Keratinocyte (primary cell): ENCODE measurements at regions not wholly inside any gene's neighbourhood (a gene's known extent, or its start where the extent isn't known, plus 50 kb on each side); places are given as distances from the start of the nearest gene placed in this dataset.

Experiments
- DNase-seq: peaks from one replicate; pipeline ENCODE4 v3.0.0-alpha.2; 2011; ENCODE audit warnings: low read depth, missing footprints, low spot score
- FAIRE-seq: peaks from 2 replicates; lab custom pipeline; 2011; peaks lifted over from hg19 to GRCh38; lab: Jason Lieb, UNC
- H2AFZ ChIP-seq: 2 replicates; pipeline ENCODE4 v1.6.0; 2012; ENCODE audit warnings: low read length, control low read depth, inconsistent platforms; ENCODE audit not compliant: control insufficient read depth
- H3K27ac ChIP-seq: 2 replicates; pipeline ENCODE4 v1.5.1; 2011; ENCODE audit warnings: low read length; ENCODE audit not compliant: control insufficient read depth, insufficient read depth
- H3K27me3 ChIP-seq: 3 replicates; pipeline ENCODE4 v1.6.0; 2011; ENCODE audit warnings: low read length; ENCODE audit not compliant: control insufficient read depth, insufficient read depth; ENCODE audit errors: extremely low read depth
- H3K36me3 ChIP-seq, 2 experiments: 2 replicates in 1 of 2; 3 replicates in 1 of 2; pipeline ENCODE4 v1.5.1; 2011; ENCODE audit warnings: low read length in 2 of 2, mild to moderate bottlenecking in 1 of 2; ENCODE audit not compliant: control insufficient read depth in 2 of 2, insufficient read depth in 2 of 2; ENCODE audit errors: extremely low read depth in 1 of 2
- H3K4me1 ChIP-seq: 3 replicates; pipeline ENCODE4 v1.5.1; 2011; ENCODE audit warnings: low read length; ENCODE audit not compliant: control insufficient read depth, insufficient read depth; ENCODE audit errors: extremely low read depth
- H3K4me2 ChIP-seq: 3 replicates; pipeline ENCODE4 v1.6.0; 2011; ENCODE audit warnings: low read depth, low read length; ENCODE audit not compliant: control insufficient read depth, insufficient read depth; ENCODE audit errors: extremely low read depth
- H3K4me3 ChIP-seq, 3 experiments: fragments of 200-600 bp in 1 of 3; sonication (generic) in 1 of 3; 2 replicates in 2 of 3; 3 replicates in 1 of 3; pipeline ENCODE4 v1.5.1; 2011 to 2016; ENCODE audit warnings: low read length in 3 of 3, mild to moderate bottlenecking in 3 of 3, control low read depth in 2 of 3, inconsistent platforms in 1 of 3, low read depth in 1 of 3, mixed read lengths in 1 of 3, mixed run types in 1 of 3, moderate library complexity in 1 of 3; ENCODE audit not compliant: control insufficient read depth in 2 of 3, insufficient read depth in 2 of 3; ENCODE audit errors: extremely low read depth in 1 of 3
- H3K79me2 ChIP-seq: 2 replicates; pipeline ENCODE4 v1.6.0; 2012; ENCODE audit warnings: low read length; ENCODE audit not compliant: control insufficient read depth, insufficient read depth
- H3K9ac ChIP-seq: 3 replicates; pipeline ENCODE4 v1.6.0; 2011; ENCODE audit warnings: low read length; ENCODE audit not compliant: control insufficient read depth, insufficient read depth; ENCODE audit errors: extremely low read depth
- H3K9me1 ChIP-seq: 3 replicates; pipeline ENCODE4 v1.6.0; 2011; ENCODE audit warnings: low read length; ENCODE audit not compliant: control insufficient read depth, insufficient read depth; ENCODE audit errors: extremely low read depth
- H3K9me3 ChIP-seq: 2 replicates; pipeline ENCODE4 v1.5.1; 2012; ENCODE audit warnings: low read depth, low read length; ENCODE audit not compliant: control insufficient read depth
- H4K20me1 ChIP-seq: 3 replicates; pipeline ENCODE4 v1.6.0; 2011; ENCODE audit warnings: low read length; ENCODE audit not compliant: control insufficient read depth, insufficient read depth; ENCODE audit errors: extremely low read depth
- CTCF ChIP-seq, 3 experiments: IDR thresholded peaks in 1 of 3; conservative IDR thresholded peaks in 1 of 3; optimal IDR thresholded peaks in 1 of 3; 2 replicates in 2 of 3; 3 replicates in 1 of 3; pipeline versions ENCODE3 to v1.5.1; 2011; ENCODE audit warnings: low read length in 3 of 3, mild to moderate bottlenecking in 3 of 3, moderate library complexity in 2 of 3, control low read depth in 1 of 3, inconsistent platforms in 1 of 3; ENCODE audit not compliant: insufficient read depth in 2 of 3; ENCODE audit errors: extremely low read depth in 1 of 3
- EZH2 ChIP-seq: IDR thresholded peaks from one replicate; pipeline ENCODE4 v1.6.1; 2012; ENCODE audit warnings: inconsistent platforms, mild to moderate bottlenecking, low read length, moderate library complexity
- dilution Hi-C: fragments of 300-500 bp; cut with MboI; formaldehyde crosslinking; loops from one replicate; pipeline ENCODE4 v1.7.0; 2020; ENCODE audit warnings: low sequenced_read_pairs; ENCODE audit not compliant: extremely low pct_ligation_motif_present

- no peaks in the 10 kb centered on the region for H3K9me1 ChIP-seq
- no peak overlapping the region for H3K4me3 ChIP-seq
- H3K27ac ChIP-seq: no peak overlapping the region
- dilution Hi-C loops: no loop called here
- no peak overlapping the region for H3K4me2 ChIP-seq
- FAIRE-seq (no peak), DNase-seq (no peak)
- no peaks in the 10 kb centered on the region for H4K20me1 ChIP-seq
- H3K9ac ChIP-seq: no peak overlapping the region
- no peaks in the 10 kb centered on the region for H3K36me3 ChIP-seq
- H3K79me2 ChIP-seq: no peaks in the 10 kb centered on the region
- no peak overlapping the region for H2AFZ ChIP-seq
- H3K4me1 ChIP-seq: no peaks in the 10 kb centered on the region
- H3K9me3 ChIP-seq: no peaks in the 10 kb centered on the region
- peaks cover 10% of the 10 kb centered on the region for H3K27me3 ChIP-seq
- TF ChIP-seq EZH2 (no peak), CTCF (optimal IDR thresholded peaks at IDR 0.05 in 1 of 3, IDR thresholded peaks at IDR 0.05 in 1 of 3, conservative IDR thresholded peaks at IDR 0.05 in 1 of 3; ENCODE audit: extremely low read depth in 1 of 3, insufficient read depth in 2 of 3, low read length in 3 of 3) (no peak)
Observed at GRCh38 chr11:69873166-69874077, 54.2 kb upstream of the FGF3 start.

DNA sequence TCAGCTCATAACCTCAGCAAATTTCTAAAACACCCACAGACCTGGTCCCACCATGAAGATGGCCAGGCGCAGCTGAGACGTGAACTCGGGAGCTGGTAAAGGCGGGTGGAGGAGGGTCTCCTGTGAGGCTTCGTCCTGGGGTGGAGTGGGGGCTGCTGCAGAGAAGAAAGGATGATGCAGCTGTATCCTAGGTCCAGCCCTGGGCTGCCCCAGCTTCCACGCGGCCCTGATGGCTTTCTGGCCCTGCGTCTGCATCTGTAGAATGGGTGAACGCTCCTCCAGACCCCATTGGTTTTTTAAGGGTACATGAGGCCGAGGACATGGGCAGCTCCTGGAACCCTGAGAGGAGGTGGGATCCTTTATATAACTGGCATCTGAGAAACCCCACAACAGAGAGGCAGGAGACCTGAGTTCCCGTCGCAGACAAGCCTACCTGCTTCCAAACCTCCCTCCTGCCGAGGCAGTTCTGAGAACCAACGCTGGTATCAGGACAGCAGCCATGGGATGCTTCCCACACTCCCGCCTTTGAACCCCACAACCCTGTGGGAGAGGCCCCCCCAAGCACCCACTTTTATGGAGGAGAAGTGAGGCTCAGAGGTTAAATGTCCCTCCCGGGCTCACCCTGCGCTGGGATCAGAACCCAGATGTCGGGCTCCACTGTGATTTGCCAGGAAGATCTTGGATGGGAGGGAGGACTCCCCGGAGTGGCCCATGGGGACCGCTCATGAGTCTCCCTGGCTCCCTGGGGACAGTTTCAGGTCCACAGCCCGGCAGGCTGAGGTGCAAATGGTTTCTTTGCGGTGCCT lies 55.2 kb upstream of the FGF3 start:
- H4K20me1 ChIP-seq: no peaks in the 10 kb centered on the region

More for the DNA sequence above, 55.2 kb upstream of the FGF3 start:
- Histone ChIP-seq H2AFZ (no peak overlapping the region), H3K4me1 (no peaks in the 10 kb centered on the region), H3K9me1 (no peaks in the 10 kb centered on the region), H3K9ac (no peak overlapping the region), H3K4me3 (no peak overlapping the region), H3K4me2 (no peak overlapping the region), H3K27me3 (peaks cover 12% of the 10 kb centered on the region), H3K27ac (no peak overlapping the region), H3K36me3 (no peaks in the 10 kb centered on the region), H3K9me3 (no peaks in the 10 kb centered on the region), H3K79me2 (no peaks in the 10 kb centered on the region)
- no peak for DNase-seq
- TF ChIP-seq EZH2 (no peak), CTCF (optimal IDR thresholded peaks at IDR 0.05 in 1 of 3, IDR thresholded peaks at IDR 0.05 in 1 of 3, conservative IDR thresholded peaks at IDR 0.05 in 1 of 3; ENCODE audit: extremely low read depth in 1 of 3, insufficient read depth in 2 of 3, low read length in 3 of 3) (no peak)
- dilution Hi-C loops: no loop called here
- FAIRE-seq: no peak
